Sigmoid colon (tissue), 4 donors: ENCODE measurements at regions not wholly inside any gene's neighbourhood (a gene's known extent, or its start where the extent isn't known, plus 50 kb on each side); places are given as distances from the start of the nearest gene placed in this dataset.

Source experiments
- CTCF ChIP-seq, 4 experiments: fragments of 450-650 bp in 3 of 4; fragments of 200-600 bp in 1 of 4; IDR thresholded peaks; one replicate each; pipeline ENCODE4 v1.5.1; 2016 to 2019; ENCODE audit warnings: antibody characterized with exemption in 4 of 4, mild to moderate bottlenecking in 3 of 4, moderate library complexity in 2 of 4
- EP300 ChIP-seq, 4 donors: sonication (generic); formaldehyde crosslinking; IDR thresholded peaks; one replicate each; pipeline ENCODE4 v1.6.1; 2017; ENCODE audit warnings: antibody characterized with exemption in 4 of 4
- POLR2A ChIP-seq, 2 donors: fragments of 450-650 bp; IDR thresholded peaks; one replicate each; pipeline ENCODE4 v1.6.1; 2016; ENCODE audit warnings: antibody characterized with exemption in 2 of 2, mild to moderate bottlenecking in 2 of 2, moderate library complexity in 2 of 2
- POLR2AphosphoS5 ChIP-seq, 4 donors: sonication (generic); formaldehyde crosslinking; IDR thresholded peaks; one replicate each; pipeline ENCODE4 v1.6.1; 2017; ENCODE audit warnings: antibody characterized with exemption in 4 of 4

GRCh38 chr16:16821261-16821660, 442.3 kb downstream of the NPIPA7 start:
- TF ChIP-seq CTCF (IDR thresholded peaks at IDR 0.05) (no peak), EP300 (IDR thresholded peaks at IDR 0.05) (no peak), POLR2A (IDR thresholded peaks at IDR 0.05) (no peak), POLR2AphosphoS5 (IDR thresholded peaks at IDR 0.05) (no peak)
